WERI-Rb-1 (cell line): ENCODE measurements at regions not wholly inside any gene's neighbourhood (a gene's known extent, or its start where the extent isn't known, plus 50 kb on each side); places are given as distances from the start of the nearest gene placed in this dataset.

Source experiments
- DNase-seq: peaks from one replicate; pipeline ENCODE4 v3.0.0-alpha.2; 2020
- H3K27ac ChIP-seq: fragments of 250-450 bp; sonication (Bioruptor Pico); 2 replicates; pipeline ENCODE4 v1.5.1; 2020; ENCODE audit warnings: mild to moderate bottlenecking, moderate library complexity
- H3K27me3 ChIP-seq: fragments of 250-450 bp; sonication (Bioruptor Pico); 2 replicates; pipeline ENCODE4 v1.5.1; 2021; ENCODE audit warnings: mild to moderate bottlenecking, low read depth, moderate library complexity; ENCODE audit not compliant: insufficient read depth, severe bottlenecking
- H3K36me3 ChIP-seq: fragments of 250-450 bp; sonication (Bioruptor Pico); 2 replicates; pipeline ENCODE4 v1.5.1; 2020; ENCODE audit warnings: mild to moderate bottlenecking, moderate library complexity
- H3K4me3 ChIP-seq: 2 replicates; pipeline ENCODE4 v1.5.1; 2011; ENCODE audit warnings: low read depth, mild to moderate bottlenecking, control low read depth, low read length
- H3K9me3 ChIP-seq: fragments of 250-450 bp; sonication (Bioruptor Pico); 2 replicates; pipeline ENCODE4 v1.5.1; 2021; ENCODE audit warnings: mild to moderate bottlenecking, moderate library complexity; ENCODE audit not compliant: severe bottlenecking
- TF ChIP-seq, protein P1 (sequence below): IDR thresholded peaks from 2 replicates; pipeline ENCODE4 v1.5.1; 2011; ENCODE audit warnings: low read depth, mild to moderate bottlenecking, control low read depth, inconsistent platforms, low read length

DNA sequence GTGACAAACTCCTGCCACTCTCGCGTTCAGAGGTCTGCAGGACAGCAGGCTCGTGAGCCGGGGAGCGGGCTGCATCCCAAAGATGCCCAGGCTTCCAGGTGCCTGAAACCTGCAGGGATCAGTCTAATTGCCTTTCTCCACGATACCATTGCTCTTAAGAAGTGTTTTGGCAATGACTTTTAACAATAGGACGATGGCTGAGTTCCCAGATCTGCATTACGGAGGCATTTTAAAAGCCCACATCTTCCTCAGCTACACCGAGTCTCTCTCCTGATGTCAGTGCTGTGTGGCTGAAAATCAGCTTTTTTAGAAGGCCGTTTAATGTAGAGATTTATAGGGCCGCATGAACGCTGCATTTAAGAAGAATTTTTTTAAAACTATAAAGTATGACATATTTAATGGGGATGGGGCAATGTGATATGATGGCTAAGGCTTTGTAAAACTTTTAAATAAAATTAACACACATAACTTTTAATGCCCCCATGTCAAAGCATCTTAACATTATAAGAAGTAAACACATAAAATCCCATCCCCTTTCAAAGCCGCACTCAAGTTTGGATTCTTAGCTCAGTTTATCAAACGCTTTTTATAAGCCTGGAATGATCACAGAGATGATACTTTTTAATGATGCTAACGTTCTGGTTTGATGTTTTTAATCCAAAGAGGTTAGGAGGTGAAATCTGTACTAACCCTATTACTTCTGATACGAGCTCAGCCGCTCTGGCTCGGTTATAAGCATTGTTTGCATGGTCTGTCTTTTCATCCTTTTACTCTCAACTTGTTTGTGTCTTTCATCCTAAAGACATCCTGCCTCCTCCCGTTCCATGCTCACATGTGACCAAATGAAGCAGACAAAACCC lies 386.0 kb downstream of the SMOC2 start:
- Histone ChIP-seq H3K4me3 (no peak overlapping the region), H3K36me3 (no peaks in the 10 kb centered on the region), H3K27ac (no peak overlapping the region), H3K27me3 (no peaks in the 10 kb centered on the region), H3K9me3 (no peaks in the 10 kb centered on the region)
- TF ChIP-seq, protein P1, sequence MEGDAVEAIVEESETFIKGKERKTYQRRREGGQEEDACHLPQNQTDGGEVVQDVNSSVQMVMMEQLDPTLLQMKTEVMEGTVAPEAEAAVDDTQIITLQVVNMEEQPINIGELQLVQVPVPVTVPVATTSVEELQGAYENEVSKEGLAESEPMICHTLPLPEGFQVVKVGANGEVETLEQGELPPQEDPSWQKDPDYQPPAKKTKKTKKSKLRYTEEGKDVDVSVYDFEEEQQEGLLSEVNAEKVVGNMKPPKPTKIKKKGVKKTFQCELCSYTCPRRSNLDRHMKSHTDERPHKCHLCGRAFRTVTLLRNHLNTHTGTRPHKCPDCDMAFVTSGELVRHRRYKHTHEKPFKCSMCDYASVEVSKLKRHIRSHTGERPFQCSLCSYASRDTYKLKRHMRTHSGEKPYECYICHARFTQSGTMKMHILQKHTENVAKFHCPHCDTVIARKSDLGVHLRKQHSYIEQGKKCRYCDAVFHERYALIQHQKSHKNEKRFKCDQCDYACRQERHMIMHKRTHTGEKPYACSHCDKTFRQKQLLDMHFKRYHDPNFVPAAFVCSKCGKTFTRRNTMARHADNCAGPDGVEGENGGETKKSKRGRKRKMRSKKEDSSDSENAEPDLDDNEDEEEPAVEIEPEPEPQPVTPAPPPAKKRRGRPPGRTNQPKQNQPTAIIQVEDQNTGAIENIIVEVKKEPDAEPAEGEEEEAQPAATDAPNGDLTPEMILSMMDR, result no peak
- DNase-seq, result no peak

DNA sequence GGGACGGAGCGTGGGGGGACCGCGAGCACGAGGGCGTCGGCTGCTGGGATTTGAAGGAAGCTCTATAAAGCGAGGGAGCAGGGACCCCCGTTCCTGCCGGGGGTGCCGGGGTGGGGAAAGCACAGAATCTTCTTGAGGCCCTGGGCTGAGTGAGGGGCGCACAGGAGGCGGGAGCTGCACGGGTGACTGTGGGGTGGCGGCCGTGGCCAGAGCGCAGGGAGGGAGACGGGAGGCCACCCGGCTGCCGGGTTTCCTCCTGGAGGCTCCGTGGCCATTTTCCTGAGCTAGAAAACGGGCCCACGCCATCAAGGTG lies 385.1 kb downstream of the SMOC2 start:
- Histone ChIP-seq H3K4me3 (no peak overlapping the region), H3K27me3 (no peaks in the 10 kb centered on the region)
- no peak for DNase-seq

DNA sequence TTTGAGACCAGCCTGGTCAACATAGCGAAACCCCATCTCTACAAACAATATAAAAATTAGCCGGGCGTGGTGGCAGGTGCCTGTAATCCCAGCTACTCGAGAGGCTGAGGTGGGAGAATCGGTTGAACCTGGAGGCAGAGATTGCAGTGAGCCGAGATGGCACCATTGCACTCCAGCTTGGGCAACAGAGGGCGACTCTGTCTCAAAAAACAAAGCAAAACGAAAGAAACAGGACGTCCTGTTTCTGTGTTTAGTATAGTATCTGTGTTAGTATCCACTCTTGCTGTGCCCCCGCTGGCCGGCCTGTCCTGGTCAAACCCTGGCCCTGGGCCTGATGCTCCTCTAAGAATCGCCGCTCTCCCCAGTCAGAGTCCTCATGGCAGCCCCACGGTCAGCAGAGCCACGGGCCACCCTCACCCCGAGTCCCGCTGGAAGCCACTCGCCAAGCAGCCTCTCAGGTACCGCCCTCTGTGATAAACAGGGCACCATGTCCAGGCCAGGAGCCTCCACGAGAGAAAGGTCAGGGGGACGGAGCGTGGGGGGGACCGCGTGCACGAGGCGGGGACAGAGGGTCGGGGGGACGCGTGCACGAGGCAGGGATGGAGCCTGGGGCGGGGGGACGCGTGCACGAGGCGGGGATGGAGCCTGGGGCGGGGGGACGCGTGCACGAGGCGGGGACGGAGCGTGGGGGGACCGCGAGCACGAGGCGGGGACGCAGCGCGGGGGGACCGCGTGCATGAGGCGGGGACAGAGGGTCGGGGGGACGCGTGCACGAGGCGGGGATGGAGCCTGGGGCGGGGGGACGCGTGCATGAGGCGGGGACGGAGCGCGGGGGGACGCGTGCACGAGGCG lies 384.5 kb downstream of the SMOC2 start:
- Histone ChIP-seq H3K27me3 (no peaks in the 10 kb centered on the region), H3K27ac (no peak overlapping the region), H3K36me3 (no peaks in the 10 kb centered on the region), H3K9me3 (no peaks in the 10 kb centered on the region), H3K4me3 (no peak overlapping the region)
- TF ChIP-seq, protein P1, result no peak
- no peak for DNase-seq

More for the DNA sequence above, 385.1 kb downstream of the SMOC2 start:
- TF ChIP-seq, protein P1, result no peak
- H3K36me3 ChIP-seq, result no peaks in the 10 kb centered on the region
- no peaks in the 10 kb centered on the region for H3K9me3 ChIP-seq
- no peak overlapping the region for H3K27ac ChIP-seq

DNA sequence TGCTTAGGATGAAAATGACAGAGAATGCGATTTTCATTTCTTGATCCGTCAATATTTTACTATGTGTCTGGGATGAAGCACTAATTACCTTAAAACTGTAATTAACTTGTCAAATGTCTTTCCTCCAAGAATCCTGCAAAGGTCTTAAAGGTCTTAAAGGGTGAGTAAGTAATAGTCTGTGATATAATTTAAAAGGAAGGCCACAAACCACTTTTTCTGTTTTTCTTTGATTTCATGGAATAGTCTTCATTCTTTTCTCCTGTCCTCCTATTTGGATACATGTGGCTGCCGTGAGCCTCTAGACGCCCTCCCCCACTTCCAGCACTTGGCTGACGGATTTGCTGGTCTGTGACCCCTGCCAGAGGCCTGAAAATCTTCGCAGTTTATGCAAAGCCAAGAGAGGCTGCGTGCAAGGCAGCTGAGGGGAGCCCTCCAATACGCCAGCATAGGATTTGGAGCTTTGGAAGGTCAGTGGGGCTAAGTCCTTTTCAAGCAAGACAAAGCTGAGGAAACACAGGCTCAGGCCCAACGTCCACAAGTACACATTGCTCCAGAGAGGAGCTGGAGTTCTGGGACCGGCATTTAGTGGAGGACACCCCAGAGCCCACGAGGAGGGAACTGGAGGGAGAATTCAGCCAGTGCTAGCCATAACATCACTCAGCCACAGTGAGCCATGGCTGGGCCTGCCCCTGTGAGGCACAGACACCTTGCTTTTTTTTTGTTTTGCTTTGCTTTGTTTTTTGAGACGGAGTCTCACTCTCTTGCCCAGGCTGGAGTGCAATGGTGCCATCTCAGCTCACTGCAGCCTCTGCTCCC lies 382.6 kb downstream of the SMOC2 start:
- DNase-seq, result peak; percentile 91
- Histone ChIP-seq H3K27me3 (no peaks in the 10 kb centered on the region), H3K36me3 (no peaks in the 10 kb centered on the region), H3K9me3 (no peaks in the 10 kb centered on the region), H3K4me3 (no peak overlapping the region), H3K27ac (peak overlapping the region; percentile 75)
- TF ChIP-seq, protein P1, result no peak

DNA sequence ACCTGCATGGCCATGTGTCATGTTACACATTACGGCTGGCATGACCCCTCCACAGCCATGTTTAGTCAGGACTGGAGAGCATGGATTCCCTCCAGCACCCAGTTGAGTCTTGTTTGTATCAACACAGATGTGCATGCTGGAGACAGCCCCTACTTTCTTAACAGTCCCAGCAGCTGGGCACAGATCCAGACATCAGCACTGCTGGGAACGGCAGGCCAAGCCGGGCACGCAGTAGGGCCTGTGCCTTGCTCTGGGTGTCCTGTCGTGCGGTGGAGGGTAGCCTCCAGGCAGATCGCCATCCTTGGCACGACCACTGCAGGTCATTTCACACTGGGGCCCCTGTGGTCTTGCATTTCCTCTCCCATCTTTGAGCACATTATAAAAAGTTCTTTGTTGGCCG lies 381.4 kb downstream of the SMOC2 start:
- no peak for DNase-seq
- Histone ChIP-seq H3K27me3 (no peaks in the 10 kb centered on the region), H3K4me3 (no peak overlapping the region), H3K9me3 (no peaks in the 10 kb centered on the region), H3K36me3 (no peaks in the 10 kb centered on the region), H3K27ac (peak overlapping the region; percentile 26; the same call in 1 of the 2 replicates)
- TF ChIP-seq, protein P1, result no peak
